CD4-positive, alpha-beta T cell treated with Interferon gamma for 1 hour (primary cell): ENCODE measurements at regions not wholly inside any gene's neighbourhood (a gene's known extent, or its start where the extent isn't known, plus 50 kb on each side); places are given as distances from the start of the nearest gene placed in this dataset.

Experiments
- DNase-seq: peaks from one replicate; pipeline ENCODE4 v3.0.0-alpha.2; 2020

- no peak for DNase-seq
Observed at GRCh38 chr14:98085751-98086150, 1186.2 kb downstream of the BCL11B start.

GRCh38 chr14:98093111-98093510 is 1178.9 kb downstream of the BCL11B start:
- DNase-seq = no peak

- no peak for DNase-seq
Observed at GRCh38 chr14:98099527-98099926, 1172.5 kb downstream of the BCL11B start.

GRCh38 chr14:98101323-98101722 is 1170.7 kb downstream of the BCL11B start:
- no peak for DNase-seq

GRCh38 chr14:98103705-98104104 is 1168.3 kb downstream of the BCL11B start:
- peak; percentile 33 for DNase-seq

- DNase-seq = no peak
Observed at GRCh38 chr14:98109326-98109725, 1162.7 kb downstream of the BCL11B start.

- no peak for DNase-seq
Observed at GRCh38 chr14:98112194-98112780, 1159.7 kb downstream of the BCL11B start.

- no peak for DNase-seq
Observed at GRCh38 chr14:98114122-98114895, 1157.7 kb downstream of the BCL11B start.

- no peak for DNase-seq
Observed at GRCh38 chr14:98114946-98115345, 1157.1 kb downstream of the BCL11B start.

GRCh38 chr14:98118749-98119148 is 1153.2 kb downstream of the BCL11B start:
- no peak for DNase-seq

- DNase-seq = no peak
Observed at GRCh38 chr14:98119739-98120138, 1152.3 kb downstream of the BCL11B start.

GRCh38 chr14:98120831-98121464 is 1151.0 kb downstream of the BCL11B start:
- DNase-seq = no peak

- DNase-seq = no peak
Observed at GRCh38 chr14:98122527-98122926, 1149.5 kb downstream of the BCL11B start.

- DNase-seq = no peak
Observed at GRCh38 chr14:98130691-98131090, 1141.3 kb downstream of the BCL11B start.

GRCh38 chr14:98131406-98131805 is 1140.6 kb downstream of the BCL11B start:
- no peak for DNase-seq

GRCh38 chr14:98133806-98134205 is 1138.2 kb downstream of the BCL11B start:
- DNase-seq = no peak

GRCh38 chr14:98136012-98136789 is 1135.8 kb downstream of the BCL11B start:
- peak; percentile 5 for DNase-seq

GRCh38 chr14:98137131-98138025 is 1134.6 kb downstream of the BCL11B start:
- no peak for DNase-seq

GRCh38 chr14:98138666-98139065 is 1133.3 kb downstream of the BCL11B start:
- DNase-seq = peak; percentile 51

GRCh38 chr14:98140862-98141530 is 1131.0 kb downstream of the BCL11B start:
- no peak for DNase-seq

- DNase-seq = no peak
Observed at GRCh38 chr14:98143566-98143965, 1128.4 kb downstream of the BCL11B start.

- DNase-seq = no peak
Observed at GRCh38 chr14:98144964-98145363, 1127.0 kb downstream of the BCL11B start.
